ENCODE measurements at regions not wholly inside any gene's neighbourhood (a gene's known extent, or its start where the extent isn't known, plus 50 kb on each side); places are given as distances from the start of the nearest gene placed in this dataset.

GRCh38 chr13:104737713-104738112, 1671.5 kb upstream of the SLC10A2 start:
- H3K9me3 ChIP-seq (ENCODE audit: severe bottlenecking), result no peaks in the 10 kb centered on the region
- no peak overlapping the region for H3K4me3 ChIP-seq (ENCODE audit: low read depth, low read length)
- no peak for DNase-seq
- no peaks in the 10 kb centered on the region for H3K27me3 ChIP-seq (ENCODE audit: insufficient read depth, low read depth, severe bottlenecking)
- H3K27ac ChIP-seq, result no peak overlapping the region
- no peaks in the 10 kb centered on the region for H3K36me3 ChIP-seq
- TF ChIP-seq, protein P1, sequence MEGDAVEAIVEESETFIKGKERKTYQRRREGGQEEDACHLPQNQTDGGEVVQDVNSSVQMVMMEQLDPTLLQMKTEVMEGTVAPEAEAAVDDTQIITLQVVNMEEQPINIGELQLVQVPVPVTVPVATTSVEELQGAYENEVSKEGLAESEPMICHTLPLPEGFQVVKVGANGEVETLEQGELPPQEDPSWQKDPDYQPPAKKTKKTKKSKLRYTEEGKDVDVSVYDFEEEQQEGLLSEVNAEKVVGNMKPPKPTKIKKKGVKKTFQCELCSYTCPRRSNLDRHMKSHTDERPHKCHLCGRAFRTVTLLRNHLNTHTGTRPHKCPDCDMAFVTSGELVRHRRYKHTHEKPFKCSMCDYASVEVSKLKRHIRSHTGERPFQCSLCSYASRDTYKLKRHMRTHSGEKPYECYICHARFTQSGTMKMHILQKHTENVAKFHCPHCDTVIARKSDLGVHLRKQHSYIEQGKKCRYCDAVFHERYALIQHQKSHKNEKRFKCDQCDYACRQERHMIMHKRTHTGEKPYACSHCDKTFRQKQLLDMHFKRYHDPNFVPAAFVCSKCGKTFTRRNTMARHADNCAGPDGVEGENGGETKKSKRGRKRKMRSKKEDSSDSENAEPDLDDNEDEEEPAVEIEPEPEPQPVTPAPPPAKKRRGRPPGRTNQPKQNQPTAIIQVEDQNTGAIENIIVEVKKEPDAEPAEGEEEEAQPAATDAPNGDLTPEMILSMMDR (IDR thresholded peaks at IDR 0.05; ENCODE audit: low read depth, low read length), result no peak

GRCh38 chr13:104733427-104733826, 1667.2 kb upstream of the SLC10A2 start:
- TF ChIP-seq, protein P1 (IDR thresholded peaks at IDR 0.05; ENCODE audit: low read depth, low read length), result no peak
- Histone ChIP-seq H3K36me3 (no peaks in the 10 kb centered on the region), H3K27me3 (ENCODE audit: insufficient read depth, low read depth, severe bottlenecking) (no peaks in the 10 kb centered on the region), H3K27ac (no peak overlapping the region), H3K9me3 (ENCODE audit: severe bottlenecking) (no peaks in the 10 kb centered on the region), H3K4me3 (ENCODE audit: low read depth, low read length) (no peak overlapping the region)
- no peak for DNase-seq

- H3K27me3 ChIP-seq (ENCODE audit: insufficient read depth, low read depth, severe bottlenecking), result no peaks in the 10 kb centered on the region
- TF ChIP-seq, protein P1 (IDR thresholded peaks at IDR 0.05; ENCODE audit: low read depth, low read length), result no peak
- no peak overlapping the region for H3K4me3 ChIP-seq (ENCODE audit: low read depth, low read length)
These were observed 1648.9 kb upstream of the SLC10A2 start for GRCh38 chr13:104715111-104715510.

GRCh38 chr13:104705031-104705750, 1639.0 kb upstream of the SLC10A2 start:
- Histone ChIP-seq H3K27me3 (ENCODE audit: insufficient read depth, low read depth, severe bottlenecking) (no peaks in the 10 kb centered on the region), H3K36me3 (no peaks in the 10 kb centered on the region), H3K9me3 (ENCODE audit: severe bottlenecking) (no peaks in the 10 kb centered on the region), H3K27ac (no peak overlapping the region), H3K4me3 (ENCODE audit: low read depth, low read length) (no peak overlapping the region)
- DNase-seq, result no peak
- TF ChIP-seq, protein P1 (IDR thresholded peaks at IDR 0.05; ENCODE audit: low read depth, low read length), result no peak

More at GRCh38 chr13:104715111-104715510, 1648.9 kb upstream of the SLC10A2 start:
- H3K36me3 ChIP-seq, result no peaks in the 10 kb centered on the region
- no peak overlapping the region for H3K27ac ChIP-seq
- no peak for DNase-seq
- no peaks in the 10 kb centered on the region for H3K9me3 ChIP-seq (ENCODE audit: severe bottlenecking)

- TF ChIP-seq, protein P1 (IDR thresholded peaks at IDR 0.05; ENCODE audit: low read depth, low read length), result no peak
- DNase-seq, result no peak
- no peaks in the 10 kb centered on the region for H3K36me3 ChIP-seq
- no peaks in the 10 kb centered on the region for H3K27me3 ChIP-seq (ENCODE audit: insufficient read depth, low read depth, severe bottlenecking)
- no peak overlapping the region for H3K4me3 ChIP-seq (ENCODE audit: low read depth, low read length)
- H3K9me3 ChIP-seq (ENCODE audit: severe bottlenecking), result no peaks in the 10 kb centered on the region
- no peak overlapping the region for H3K27ac ChIP-seq
These were observed 1635.4 kb upstream of the SLC10A2 start for GRCh38 chr13:104701591-104701990.

GRCh38 chr13:104694397-104694796, 1628.2 kb upstream of the SLC10A2 start:
- H3K27ac ChIP-seq, result no peak overlapping the region
- TF ChIP-seq, protein P1 (IDR thresholded peaks at IDR 0.05; ENCODE audit: low read depth, low read length), result no peak
- no peak for DNase-seq
- H3K4me3 ChIP-seq (ENCODE audit: low read depth, low read length), result no peak overlapping the region
- no peaks in the 10 kb centered on the region for H3K27me3 ChIP-seq (ENCODE audit: insufficient read depth, low read depth, severe bottlenecking)
- H3K9me3 ChIP-seq (ENCODE audit: severe bottlenecking), result no peaks in the 10 kb centered on the region
- H3K36me3 ChIP-seq, result no peaks in the 10 kb centered on the region
